ENCODE measurements at regions not wholly inside any gene's neighbourhood (a gene's known extent, or its start where the extent isn't known, plus 50 kb on each side); places are given as distances from the start of the nearest gene placed in this dataset.

GRCh38 chr2:173693044-173693589 is 272.1 kb downstream of the SP3 start:
- no peak for DNase-seq (ENCODE audit: low read depth in 1 of 2, low spot score in 2 of 2)
- H3K79me2 ChIP-seq (ENCODE audit: control insufficient read depth in 1 of 2, insufficient read depth in 2 of 2, low read length in 2 of 2): no peaks in the 10 kb centered on the region; a peak in 1 of 4 replicates
- no peaks in the 10 kb centered on the region for H3K79me1 ChIP-seq (ENCODE audit: low read depth, low read length)
- H4K20me1 ChIP-seq (replicated peaks in 1 of 2; ENCODE audit: control insufficient read depth in 1 of 2, insufficient read depth in 2 of 2, low read length in 2 of 2): peaks cover 0 to 5% of the 10 kb centered on the region in 2 experiments
- H3K9ac ChIP-seq (replicated peaks in 1 of 4; ENCODE audit: extremely low read depth in 1 of 4, low read depth in 3 of 4, low read length in 3 of 4): no peak overlapping the region
- H2BK120ac ChIP-seq (replicated peaks; ENCODE audit: low read depth, low read length): no peak overlapping the region
- CTCF ChIA-PET (ENCODE audit: partially characterized antibody): interaction anchor here (0.9 to 1.6 kb wide), 6 partner anchors 16 to 175 kb away, joined by 3 to 4 read pairs (median 3); no protein-coding TSS in a partner anchor
- H4K5ac ChIP-seq (ENCODE audit: insufficient read length, low read depth, low read length): no peak overlapping the region
- H3K4me1 ChIP-seq (replicated peaks in 1 of 4; ENCODE audit: control insufficient read depth in 3 of 4, insufficient read depth in 4 of 4, low read length in 3 of 4): no peaks in the 10 kb centered on the region
- no peak for FAIRE-seq
- no peaks in the 10 kb centered on the region for H3K27me3 ChIP-seq (replicated peaks in 1 of 4; ENCODE audit: control insufficient read depth in 3 of 4, extremely low read depth in 1 of 4, insufficient read depth in 3 of 4, low read length in 3 of 4)
- H3K36me3 ChIP-seq (ENCODE audit: control insufficient read depth in 2 of 4, insufficient read depth in 4 of 4, low read length in 3 of 4): peaks cover 0 to 5% (median under 1%) of the 10 kb centered on the region in 4 experiments; a peak in 2 of 8 replicates
- H3K18ac ChIP-seq (ENCODE audit: extremely low read depth, low read length): no peak overlapping the region
- 92% methylated on average over 5 of the region's 5 CpGs; no CpG with 5 or more reads in 1 of the 2 experiments for WGBS, 2 experiments (ENCODE audit: extremely low coverage in 1 of 2, insufficient coverage in 1 of 2, insufficient read length in 1 of 2, insufficient replicate concordance in 2 of 2, low coverage in 1 of 2, low lambda C conversion rate in 2 of 2, missing lambda C conversion rate in 1 of 2)
- H2BK20ac ChIP-seq (ENCODE audit: low read length): no peak overlapping the region
- peaks cover 7% of the 10 kb centered on the region for H3K23me2 ChIP-seq (ENCODE audit: low read depth, low read length)
- no peak overlapping the region for H3K4me3 ChIP-seq (ENCODE audit: extremely low read depth in 1 of 4, insufficient read depth in 2 of 4, low read depth in 3 of 4, low read length in 4 of 4)
- no peak overlapping the region for H2BK15ac ChIP-seq (ENCODE audit: low read length)
- H3K4me2 ChIP-seq (ENCODE audit: insufficient read depth in 1 of 2, low read depth in 2 of 2, low read length in 2 of 2): no peak overlapping the region
- no peak overlapping the region for H3K4ac ChIP-seq (replicated peaks; ENCODE audit: insufficient read length, low read depth, low read length)
- H2BK5ac ChIP-seq (ENCODE audit: low read depth, low read length): no peak overlapping the region
- H2AK5ac ChIP-seq (ENCODE audit: low read depth, low read length): no peak overlapping the region
- H3K27ac ChIP-seq (ENCODE audit: low read depth, low read length): no peak overlapping the region
- POLR2A ChIA-PET (ENCODE audit: partially characterized antibody): no interaction called here
- H3K9me3 ChIP-seq (ENCODE audit: insufficient read depth in 2 of 2, low read depth in 1 of 2, low read length in 1 of 2): peaks cover under 1 to 3% of the 10 kb centered on the region in 2 experiments; a peak in 2 of 4 replicates
- no peak overlapping the region for H3K56ac ChIP-seq (replicated peaks; ENCODE audit: insufficient read length, low read depth, low read length)
- no peak overlapping the region for H3K23ac ChIP-seq (ENCODE audit: insufficient read length)
- H2AFZ ChIP-seq (ENCODE audit: low read length): no peak overlapping the region
- H4K91ac ChIP-seq (replicated peaks; ENCODE audit: insufficient read length, low read length): no peak overlapping the region
- no peak overlapping the region for H4K8ac ChIP-seq (ENCODE audit: extremely low read depth, insufficient read depth, low read length)
- no peak overlapping the region for H3K14ac ChIP-seq (ENCODE audit: insufficient read length)
- TF ChIP-seq CBX8 (IDR thresholded peaks at IDR 0.05; ENCODE audit: borderline replicate concordance, low read depth, low read length) (no peak), POLR2AphosphoS5 (IDR thresholded peaks at IDR 0.05; ENCODE audit: low read depth, low read length) (no peak), SUZ12 (IDR thresholded peaks at IDR 0.05; ENCODE audit: low read length) (no peak), SIX5 (IDR thresholded peaks at IDR 0.05; ENCODE audit: low read depth, low read length) (no peak)
- H2BK12ac ChIP-seq (ENCODE audit: low read depth, low read length): no peak overlapping the region
